Sciatic nerve (tissue), 2 donors: ENCODE measurements at regions not wholly inside any gene's neighbourhood (a gene's known extent, or its start where the extent isn't known, plus 50 kb on each side); places are given as distances from the start of the nearest gene placed in this dataset.
"Not testable (repeated sequence)": the region's sequence is repeated elsewhere in the genome, so short reads cannot be mapped to it uniquely, and the experiment has no call there.

Source experiments
- ATAC-seq: fragments of 200-7000 bp; cut with Tn5 transposase; one replicate; pipeline ENCODE4 v1.9.1; 2020; ENCODE audit warnings: mild to moderate bottlenecking, moderate library complexity
- DNase-seq: peaks from one replicate; pipeline ENCODE4 v3.0.0-alpha.2; 2020; ENCODE audit warnings: low spot score
- intact Hi-C: fragments of 100-400 bp; cut with DNase I; formaldehyde crosslinking; loops from one replicate; pipeline ENCODE4 v1.14.2; 2022
- donor health status: DM: no; HTN: no; CAD: no.
- donor health status: DM: no; HTN: no; CAD: no.

DNA sequence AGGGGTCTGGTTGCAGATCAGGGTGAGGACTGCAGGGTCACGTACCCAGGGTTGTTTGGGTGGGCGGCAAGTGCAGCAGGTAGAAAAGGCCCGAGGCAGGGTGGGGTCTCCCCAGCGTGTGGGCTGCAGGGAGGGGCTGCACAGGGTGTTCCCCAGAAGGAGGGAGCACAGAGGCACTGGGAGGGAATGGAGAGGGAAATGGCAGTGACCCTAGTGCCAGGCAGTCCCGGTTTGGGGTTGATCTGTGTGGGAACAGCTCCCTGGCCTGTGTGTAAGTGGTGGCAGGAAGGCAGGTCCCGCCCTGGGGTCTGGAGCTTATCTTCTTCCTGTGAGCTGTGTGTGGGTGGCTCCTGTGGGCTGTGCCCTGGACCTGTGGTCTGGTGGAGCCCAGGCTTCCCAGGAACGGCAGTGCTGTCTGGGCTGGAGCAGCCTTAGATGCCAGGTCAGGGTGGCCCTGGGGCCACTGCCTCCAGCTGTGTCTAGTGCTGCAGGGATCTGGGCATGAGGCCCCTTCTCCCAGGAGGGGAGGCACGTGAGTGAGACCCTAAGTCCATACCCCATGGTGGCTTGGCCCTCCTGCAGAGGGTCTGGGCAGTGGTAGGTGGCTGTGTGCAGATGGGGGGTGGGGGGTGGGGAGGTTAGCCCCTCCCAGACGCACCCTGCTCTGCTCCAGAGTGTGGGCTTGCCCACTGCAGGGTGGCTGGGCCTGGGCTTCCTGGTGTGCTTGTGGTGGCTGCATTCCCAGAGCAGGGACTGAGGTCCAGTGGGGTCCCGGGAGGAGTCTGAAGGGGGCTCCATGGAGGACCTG lies 363.5 kb downstream of the TMEM121 start:
- DNase-seq (peak; percentile 34), ATAC-seq (no peak)
- intact Hi-C loops, result no loop called here

- intact Hi-C loops, result no loop called here
- DNase-seq (peak; percentile 42), ATAC-seq (no peak)
These were observed 364.3 kb downstream of the TMEM121 start for GRCh38 chr14:105890474-105891220.

DNA sequence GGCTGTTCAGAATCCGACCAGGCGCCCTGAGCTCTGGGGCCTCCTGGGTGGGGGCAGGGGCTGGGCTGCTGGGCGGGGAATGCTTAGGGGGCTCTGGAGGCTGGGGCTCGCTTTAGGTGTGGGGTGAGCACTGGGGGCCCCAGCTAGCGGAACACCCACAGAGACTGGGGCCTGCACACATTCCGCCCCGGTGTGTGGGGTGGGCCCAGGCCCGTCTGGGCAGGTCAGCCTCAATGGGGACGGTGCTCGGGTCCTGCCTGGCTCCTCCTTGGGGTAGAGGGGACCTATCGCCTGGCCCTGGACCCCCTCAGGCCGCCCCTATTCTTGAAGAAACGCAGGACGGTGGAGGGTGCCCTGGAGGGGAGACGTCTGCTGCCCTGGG lies 364.8 kb downstream of the TMEM121 start:
- intact Hi-C loops, result no loop called here
- DNase-seq, result no peak
- ATAC-seq, result no peak

GRCh38 chr14:105891631-105892452 lies 365.5 kb downstream of the TMEM121 start:
- DNase-seq, result peak; percentile 42
- intact Hi-C loops, result no loop called here
- ATAC-seq, result no peak

- intact Hi-C loops, ATAC-seq: not testable (repeated sequence)
- peak; percentile 39 for DNase-seq
These were observed 366.4 kb downstream of the TMEM121 start for GRCh38 chr14:105892453-105893441.

DNA sequence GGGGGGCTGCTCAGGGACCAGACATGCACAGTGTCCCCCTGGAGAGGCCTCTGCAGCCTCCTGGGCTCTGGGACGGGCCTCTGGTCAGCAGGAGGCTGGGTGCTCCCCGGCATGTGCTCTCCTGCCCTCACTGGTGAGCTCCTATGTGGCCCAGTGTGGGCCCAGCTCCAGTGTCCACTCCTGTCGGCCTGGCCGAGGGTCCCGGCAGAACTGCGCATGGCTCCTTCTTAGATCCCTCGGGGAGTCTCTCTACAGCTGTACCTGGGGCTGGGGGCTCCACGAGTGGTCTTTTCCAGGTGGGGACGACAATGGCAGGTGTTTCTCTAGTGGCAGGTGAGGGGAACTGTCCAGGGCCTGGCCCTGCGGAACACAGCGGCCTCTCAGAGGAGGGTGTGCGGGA lies 367.3 kb downstream of the TMEM121 start:
- DNase-seq, result peak; percentile 23
- intact Hi-C loops, ATAC-seq: not testable (repeated sequence)

DNA sequence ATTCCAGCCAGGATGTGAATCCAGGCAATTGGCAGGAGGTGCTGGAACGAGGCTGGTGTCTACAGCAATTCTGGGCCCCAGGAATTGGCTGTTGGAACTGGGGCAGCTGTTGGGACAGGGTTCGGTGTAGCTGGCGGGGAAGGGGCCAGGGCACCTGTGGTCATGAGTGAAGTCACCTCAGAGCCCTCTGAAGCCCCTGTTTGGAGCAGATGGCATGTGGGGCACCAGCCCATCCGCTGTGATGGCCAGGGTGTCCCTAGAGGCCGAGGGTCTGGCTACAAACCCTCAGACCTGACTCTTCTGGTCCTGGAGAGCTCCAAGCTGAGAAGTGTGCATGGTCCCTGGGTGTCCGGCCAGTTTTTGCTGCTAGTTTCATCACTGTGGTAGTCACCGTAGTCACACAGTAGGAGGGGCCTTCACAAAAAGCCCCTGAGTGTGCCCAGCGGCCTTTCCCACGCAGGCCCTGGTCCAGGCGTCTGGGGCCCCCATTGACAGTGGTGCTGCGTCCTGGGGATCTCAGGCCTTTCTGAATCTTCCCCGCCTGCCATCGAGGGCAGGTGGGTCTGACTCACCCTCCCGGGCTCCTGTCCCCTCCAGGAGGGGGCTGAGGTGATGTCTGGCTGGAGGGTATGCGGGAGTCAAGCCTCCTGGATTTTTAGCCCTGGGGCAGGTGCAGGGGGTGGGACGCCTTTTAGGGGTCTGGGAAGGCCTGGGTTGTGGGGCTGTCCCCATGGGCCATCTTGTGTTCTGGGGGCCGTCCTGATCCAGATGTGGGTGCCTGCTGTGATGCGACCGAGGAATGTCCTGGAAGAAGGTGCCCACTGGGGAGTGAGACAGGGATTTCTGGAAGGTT lies 368.0 kb downstream of the TMEM121 start:
- DNase-seq, result peak; percentile 38
- no peak for ATAC-seq
- intact Hi-C loops, result no loop called here

- no peak for ATAC-seq
- intact Hi-C loops, result no loop called here
- DNase-seq, result peak; percentile 26
These were observed 368.8 kb downstream of the TMEM121 start for GRCh38 chr14:105894978-105895881.

- ATAC-seq, intact Hi-C loops: not testable (repeated sequence)
- DNase-seq, result peak; percentile 23
These were observed 369.8 kb downstream of the TMEM121 start for GRCh38 chr14:105896206-105896605.

DNA sequence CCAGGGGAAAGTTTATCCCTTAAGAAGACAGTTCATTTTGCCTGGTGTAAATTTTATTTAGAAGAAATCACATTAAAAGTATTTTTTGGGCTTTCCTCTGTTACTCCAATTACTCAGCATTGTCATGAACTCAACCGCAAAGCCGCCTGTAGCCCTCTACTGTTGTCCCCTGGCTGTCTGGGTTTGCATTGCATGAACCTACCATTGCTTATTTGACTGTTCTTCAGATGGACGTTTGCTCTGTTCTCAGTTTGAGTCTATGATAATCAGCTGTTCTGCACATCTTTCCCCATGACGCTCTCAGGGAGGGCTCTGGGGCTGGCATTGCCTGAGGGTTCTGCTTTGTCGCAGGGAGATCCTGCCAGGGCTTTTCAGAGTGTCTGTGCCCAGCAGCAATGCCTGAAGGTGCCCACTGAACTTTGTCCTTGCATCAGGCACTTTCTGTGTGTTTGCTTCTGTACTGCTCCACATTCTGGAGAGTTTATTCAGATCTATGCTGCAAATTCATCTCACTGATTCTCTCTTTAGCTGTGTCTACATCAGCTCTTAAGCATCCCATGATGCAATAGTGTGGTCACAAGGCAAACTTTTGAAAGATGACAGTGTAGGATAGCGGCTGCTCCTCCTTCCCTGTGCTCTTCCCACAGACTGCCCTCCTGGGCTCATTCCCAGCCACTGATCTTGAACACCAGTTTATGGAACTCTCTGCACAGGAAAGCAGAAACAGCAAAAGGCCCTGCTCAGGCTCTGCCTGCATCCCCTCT lies 370.8 kb downstream of the TMEM121 start:
- ATAC-seq, intact Hi-C loops, DNase-seq: not testable (repeated sequence)

DNA sequence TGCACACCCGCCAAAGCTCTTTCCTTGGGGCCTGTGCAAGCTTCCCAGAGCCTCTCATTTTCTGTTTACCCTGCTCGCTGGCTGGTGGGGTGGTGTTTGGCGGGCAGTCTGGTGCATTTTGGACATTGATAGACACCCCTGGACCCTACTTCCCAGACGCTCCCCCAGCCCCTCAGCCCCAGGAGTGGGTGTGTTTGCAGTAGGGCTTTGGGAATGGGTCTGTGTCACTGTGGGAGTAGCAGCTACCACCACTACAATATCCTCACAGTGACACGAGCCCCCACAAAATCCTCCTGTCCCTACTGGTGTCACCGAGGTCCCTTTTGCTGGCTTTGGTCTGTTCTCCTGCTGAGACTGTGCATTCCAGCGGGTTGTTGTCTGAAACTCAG lies 371.3 kb downstream of the TMEM121 start:
- DNase-seq (no peak), ATAC-seq (no peak)
- intact Hi-C loops, result no loop called here

- DNase-seq (no peak), ATAC-seq (no peak)
- intact Hi-C loops, result no loop called here
These were observed 372.2 kb downstream of the TMEM121 start for GRCh38 chr14:105898482-105899010.

DNA sequence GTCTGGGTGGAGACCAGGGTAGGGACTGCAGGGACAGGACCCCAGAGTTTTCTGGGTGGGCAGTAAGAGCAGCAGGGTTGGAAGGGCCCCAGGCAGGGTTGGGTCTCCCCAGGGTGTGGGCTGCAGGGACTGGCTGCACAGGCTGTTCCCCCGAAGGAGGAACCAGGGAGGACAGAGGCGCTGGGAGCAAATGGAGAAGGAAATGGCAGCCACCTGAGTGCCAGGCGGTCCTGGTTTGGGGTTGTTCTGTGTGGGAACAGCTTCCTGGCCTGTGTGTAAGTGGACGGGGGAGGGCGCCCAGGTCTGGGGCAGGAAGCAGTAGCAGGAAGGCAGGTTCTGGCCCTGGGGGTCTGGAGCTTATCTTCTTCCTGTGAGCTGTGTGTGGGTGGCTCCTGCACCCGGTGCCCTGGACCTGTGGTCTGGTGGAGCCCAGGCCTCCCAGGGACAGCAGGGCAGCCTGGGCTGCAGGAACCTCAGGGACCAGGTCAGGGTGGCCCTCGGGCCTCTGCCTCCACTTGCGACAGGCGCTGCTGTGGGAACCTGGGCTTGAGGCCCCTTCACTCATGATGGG lies 372.8 kb downstream of the TMEM121 start:
- ATAC-seq (no peak), DNase-seq (no peak)
- intact Hi-C loops, result no loop called here

- no peak for ATAC-seq
- intact Hi-C loops, result no loop called here
These were observed 373.4 kb downstream of the TMEM121 start for GRCh38 chr14:105899657-105900397.

More at GRCh38 chr14:105899657-105900397, 373.4 kb downstream of the TMEM121 start:
- DNase-seq, result no peak
